Astrocyte of the hippocampus (primary cell): ENCODE measurements at regions not wholly inside any gene's neighbourhood (a gene's known extent, or its start where the extent isn't known, plus 50 kb on each side); places are given as distances from the start of the nearest gene placed in this dataset.
"Not testable (repeated sequence)": the region's sequence is repeated elsewhere in the genome, so short reads cannot be mapped to it uniquely, and the experiment has no call there.

Experiments
- DNase-seq: peaks from one replicate; pipeline ENCODE4 v3.0.0; 2011; ENCODE audit warnings: low read depth, low spot score

DNA sequence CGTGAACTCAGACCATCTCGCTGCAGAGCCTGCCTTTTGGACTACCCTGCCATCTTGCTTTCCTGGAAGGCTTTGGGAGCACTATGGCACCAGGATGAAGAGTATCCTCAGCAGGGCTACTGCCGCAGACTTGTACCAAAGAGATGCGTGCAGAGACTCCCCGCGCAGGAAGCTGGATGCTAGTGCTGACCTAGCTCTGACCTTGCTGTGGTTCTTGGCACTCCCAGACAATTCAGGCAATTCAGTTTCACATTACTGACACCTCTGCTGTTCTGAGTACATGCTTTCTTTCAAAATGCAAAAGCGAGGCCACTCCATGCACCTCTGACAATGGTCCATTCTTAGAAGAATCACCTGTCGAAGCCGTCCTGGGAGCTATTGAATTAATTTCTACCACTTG, 251.5 kb upstream of the MEX3C start:
- DNase-seq: no peak

GRCh38 chr18:51453594-51453993, 256.1 kb upstream of the MEX3C start:
- no peak for DNase-seq

DNA sequence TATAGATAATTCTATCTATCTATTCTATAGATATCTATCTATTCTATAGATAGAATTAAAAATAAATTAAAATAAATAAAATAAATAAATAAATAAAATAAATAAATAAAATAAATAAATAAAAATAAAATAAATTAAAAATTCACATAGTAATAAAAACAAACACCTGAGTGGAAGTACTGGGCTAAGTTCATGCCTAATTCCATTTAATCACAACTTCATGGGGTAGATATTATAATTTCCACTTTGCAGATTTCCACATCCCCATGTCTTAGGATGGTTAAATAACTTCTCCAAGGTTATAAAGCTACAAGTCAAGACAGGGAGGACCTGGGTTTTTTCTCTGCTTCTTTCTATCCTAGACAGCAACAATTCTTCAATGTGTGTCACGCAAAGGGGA, 261.4 kb upstream of the MEX3C start:
- no peak for DNase-seq

- DNase-seq: peak; percentile 72
These were observed 264.5 kb upstream of the MEX3C start for GRCh38 chr18:51461956-51462355.

- DNase-seq: no peak
These were observed 266.1 kb upstream of the MEX3C start for GRCh38 chr18:51463483-51464136.

DNA sequence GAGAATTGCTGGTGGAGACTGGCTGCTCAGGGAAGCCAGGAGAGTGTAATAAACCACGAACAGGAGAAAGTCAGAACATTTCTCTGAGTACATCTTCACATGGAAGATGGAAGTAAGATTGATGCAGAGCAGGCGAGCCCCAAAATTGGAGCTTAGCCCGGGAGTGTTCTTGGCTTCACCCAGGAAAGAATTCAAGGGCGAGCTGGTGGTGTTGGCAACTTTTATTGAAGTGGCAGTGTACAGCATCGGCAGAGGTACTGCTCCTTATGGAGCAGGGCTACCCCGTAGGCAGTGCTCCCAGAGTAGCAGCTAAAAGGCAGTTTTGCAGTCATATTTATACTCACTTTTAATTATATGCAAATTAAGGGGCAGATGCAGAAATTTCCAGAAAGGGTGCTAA, 281.4 kb upstream of the MEX3C start:
- DNase-seq: no peak

- DNase-seq: no peak
These were observed 282.3 kb upstream of the MEX3C start for GRCh38 chr18:51479736-51480135.

- no peak for DNase-seq
These were observed 283.2 kb upstream of the MEX3C start for GRCh38 chr18:51480407-51481261.

DNA sequence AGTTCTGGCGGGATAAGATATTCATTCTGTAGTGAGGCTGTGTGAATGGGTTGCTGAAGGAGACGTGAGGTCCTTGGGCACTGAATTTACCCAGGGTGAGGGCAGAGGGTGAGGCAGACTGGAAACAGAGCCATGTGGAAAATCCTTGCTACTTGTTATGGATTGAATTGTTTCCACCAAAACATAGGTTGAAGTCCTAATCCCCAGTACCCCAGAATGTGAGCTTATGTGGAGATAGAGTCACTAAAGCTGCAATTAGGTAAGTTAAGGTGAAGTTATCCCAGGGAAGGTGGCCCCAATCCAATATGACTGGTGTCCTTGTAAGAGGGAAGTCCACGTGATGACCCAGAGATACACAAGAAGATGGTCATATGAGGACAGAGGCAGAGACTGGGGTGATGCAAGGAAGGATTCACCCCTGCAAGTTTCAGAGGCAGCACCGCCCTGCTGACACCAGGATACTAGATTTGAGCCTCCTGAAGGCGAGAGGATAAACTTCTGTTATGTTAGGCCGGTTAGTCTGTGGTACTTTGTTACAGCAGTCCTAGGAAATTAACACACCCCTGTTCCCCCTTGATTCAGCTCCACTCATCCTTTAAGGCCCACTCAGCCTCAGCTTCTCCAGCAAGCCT, 289.4 kb upstream of the MEX3C start:
- DNase-seq: no peak

DNA sequence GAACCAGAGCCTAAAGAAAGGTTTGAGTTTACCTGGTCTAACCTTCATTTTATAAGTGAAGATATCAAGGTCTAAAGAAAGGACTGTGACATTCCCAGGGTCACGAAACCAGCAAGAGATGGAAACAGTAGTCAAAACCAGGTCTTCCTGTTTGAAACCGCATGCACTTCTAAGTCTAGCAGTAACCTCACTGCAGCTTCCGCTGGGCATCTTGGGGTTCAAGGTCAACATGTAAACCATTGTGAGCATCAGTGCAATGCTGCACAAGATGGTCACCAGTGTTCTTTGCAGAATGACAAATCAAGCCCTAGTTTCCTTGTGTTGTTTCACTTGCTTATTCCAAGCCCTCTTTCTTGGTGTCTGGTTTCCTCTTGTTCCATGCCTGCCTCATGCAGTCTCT, 292.9 kb upstream of the MEX3C start:
- DNase-seq: no peak

GRCh38 chr18:51490860-51491259, 293.4 kb upstream of the MEX3C start:
- no peak for DNase-seq

DNA sequence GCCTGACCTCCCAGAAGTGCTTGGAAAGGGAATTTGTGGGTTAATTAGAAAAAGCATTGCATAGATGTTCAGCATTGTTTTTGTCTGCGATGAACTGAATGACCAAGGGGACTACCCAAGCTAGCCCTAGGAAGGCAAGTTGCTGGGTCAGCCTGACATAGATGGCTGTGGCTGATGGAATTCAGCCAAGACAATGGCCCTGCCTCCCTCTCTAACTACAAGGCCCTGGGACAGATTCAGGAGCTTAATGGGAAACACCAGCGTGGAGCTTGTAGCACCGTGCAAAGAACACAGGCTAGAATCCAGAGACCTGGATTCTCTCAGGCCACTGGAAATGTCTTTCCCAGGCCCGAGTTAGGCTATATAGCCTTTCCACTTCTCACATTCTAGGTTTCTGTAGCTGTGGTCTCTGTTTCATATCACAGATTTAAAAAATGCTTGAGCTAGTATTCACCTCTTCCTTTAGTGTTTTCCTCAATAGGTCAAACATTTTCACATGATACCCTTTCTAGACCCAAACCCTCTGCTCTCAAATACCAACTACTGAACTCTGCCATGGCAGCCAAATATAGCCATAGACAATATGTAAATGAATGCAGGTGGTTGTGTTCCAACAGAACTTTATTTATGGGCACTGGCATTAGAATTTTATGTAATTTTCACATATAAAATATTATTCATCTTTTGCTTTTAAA, 294.3 kb upstream of the MEX3C start:
- no peak for DNase-seq

DNA sequence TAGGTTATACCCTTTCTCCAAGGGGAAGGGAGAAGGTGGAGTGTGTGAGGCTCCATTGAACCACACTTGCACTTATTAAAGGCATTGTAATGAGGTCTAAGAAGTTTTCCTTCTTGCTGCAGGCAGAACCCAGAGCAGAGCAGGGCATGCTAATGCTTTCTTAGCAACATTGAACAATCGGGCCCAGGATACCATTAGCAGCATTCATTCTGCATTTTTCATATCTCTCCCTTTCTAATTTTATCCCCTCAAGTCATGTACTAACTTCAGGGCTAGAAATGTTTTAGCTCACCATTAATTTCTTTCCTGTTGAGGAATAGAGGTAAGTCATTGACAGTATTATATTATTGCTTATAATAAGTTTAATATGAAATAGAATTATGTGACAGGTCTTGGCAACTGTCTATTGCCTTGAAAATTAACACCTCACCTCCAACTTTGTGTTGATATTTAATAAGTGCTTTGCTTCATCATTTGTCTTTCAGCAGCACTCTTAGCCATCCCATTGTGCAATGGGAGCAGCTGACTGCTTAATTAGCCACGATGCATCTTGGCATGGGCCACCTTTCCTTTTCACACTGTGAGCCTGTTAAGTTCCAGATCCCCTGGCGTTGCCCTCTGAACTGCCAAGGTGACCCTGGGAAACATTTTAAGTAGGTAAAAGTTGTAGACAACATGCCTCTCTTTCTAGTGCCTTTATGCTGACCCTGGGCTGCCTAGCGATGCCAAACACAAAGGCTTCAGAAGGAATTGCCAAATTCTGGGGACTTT, 300.8 kb upstream of the MEX3C start:
- no peak for DNase-seq

DNA sequence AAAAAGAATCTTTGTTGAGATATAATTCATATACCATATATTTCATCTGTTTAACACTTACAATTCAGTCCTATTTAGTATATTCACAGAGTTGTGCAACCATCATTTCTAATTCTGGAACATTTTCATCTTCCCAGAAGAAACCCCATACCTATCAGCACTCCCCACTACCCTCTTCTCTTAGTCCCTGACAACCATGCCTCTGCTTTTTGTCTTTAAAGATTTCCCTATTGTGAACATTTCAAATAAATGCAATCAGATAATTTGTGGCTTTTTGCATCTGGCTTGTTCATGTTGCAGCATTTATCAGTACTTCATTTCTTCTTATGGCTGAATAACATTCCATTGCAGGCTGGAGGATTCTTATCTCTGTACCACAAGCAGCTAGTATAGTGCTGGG, 305.9 kb upstream of the MEX3C start:
- no peak for DNase-seq

GRCh38 chr18:51506811-51507210, 309.3 kb upstream of the MEX3C start:
- no peak for DNase-seq

DNA sequence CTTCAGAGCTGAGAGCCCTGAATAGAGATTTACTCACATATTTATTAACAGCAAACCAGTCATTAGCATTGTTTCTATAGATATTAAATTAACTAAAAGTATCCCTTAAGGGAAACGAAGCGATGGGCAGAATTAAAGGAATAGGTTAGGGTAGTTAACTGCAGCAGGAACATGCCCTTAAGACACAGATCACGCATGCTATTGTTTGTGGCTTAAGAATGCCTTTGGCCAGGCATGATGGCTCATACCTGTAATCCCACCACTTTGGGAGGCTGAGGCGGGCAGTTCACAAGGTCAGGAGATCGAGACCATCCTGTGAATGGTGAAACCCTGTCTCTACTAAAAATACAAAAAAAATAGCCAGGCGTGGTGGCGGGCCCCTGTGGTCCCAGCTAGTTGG, 310.9 kb upstream of the MEX3C start:
- not testable (repeated sequence) for DNase-seq

GRCh38 chr18:51510020-51510419, 312.5 kb upstream of the MEX3C start:
- no peak for DNase-seq

- peak; percentile 1 for DNase-seq
These were observed 316.0 kb upstream of the MEX3C start for GRCh38 chr18:51513517-51513916.

DNA sequence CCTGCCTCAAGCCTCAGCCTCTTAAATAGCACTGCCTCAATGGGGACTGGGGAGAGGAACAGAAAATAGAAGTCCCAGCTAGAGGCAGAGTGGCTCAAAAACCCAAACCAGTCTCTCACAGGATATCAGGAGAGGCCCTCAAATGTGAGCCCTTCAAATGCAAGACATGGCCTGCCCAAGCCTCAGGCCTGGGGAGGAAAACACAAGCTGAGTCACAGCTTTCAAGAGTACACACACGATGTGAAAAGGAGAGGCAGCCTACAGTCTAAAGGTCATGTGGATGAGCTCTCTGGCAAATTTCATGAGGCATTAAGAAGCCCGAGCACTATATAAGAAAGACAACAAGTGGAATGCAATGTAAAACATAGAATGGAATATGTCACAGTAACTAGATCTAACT, 316.6 kb upstream of the MEX3C start:
- DNase-seq: no peak

DNA sequence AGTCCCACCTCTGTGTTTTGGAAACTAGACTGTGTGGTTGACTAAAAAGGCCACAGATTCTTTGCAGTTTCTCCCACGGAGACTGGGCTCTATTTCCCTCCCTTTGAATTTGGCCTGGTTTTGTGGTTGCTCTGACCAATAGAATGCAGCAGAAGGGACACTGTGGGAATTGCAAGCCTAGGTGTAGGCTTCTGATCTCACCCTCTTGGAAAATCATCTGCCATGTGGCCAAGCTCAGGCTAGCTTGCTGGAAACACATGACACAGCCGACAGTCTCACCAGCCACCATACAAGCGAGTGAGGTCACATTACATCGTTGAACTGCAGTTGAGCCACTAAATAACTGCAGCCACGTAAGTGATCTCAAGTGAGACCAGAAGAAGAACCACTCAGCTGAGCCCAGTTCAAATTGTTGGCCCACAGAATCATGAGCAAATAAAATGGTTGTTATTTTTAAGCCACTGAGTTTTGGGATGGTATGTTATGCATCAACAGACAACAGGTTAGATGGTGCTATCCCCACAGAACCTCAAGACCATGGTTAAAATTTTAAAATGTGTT, 319.1 kb upstream of the MEX3C start:
- peak; percentile 0 for DNase-seq

DNA sequence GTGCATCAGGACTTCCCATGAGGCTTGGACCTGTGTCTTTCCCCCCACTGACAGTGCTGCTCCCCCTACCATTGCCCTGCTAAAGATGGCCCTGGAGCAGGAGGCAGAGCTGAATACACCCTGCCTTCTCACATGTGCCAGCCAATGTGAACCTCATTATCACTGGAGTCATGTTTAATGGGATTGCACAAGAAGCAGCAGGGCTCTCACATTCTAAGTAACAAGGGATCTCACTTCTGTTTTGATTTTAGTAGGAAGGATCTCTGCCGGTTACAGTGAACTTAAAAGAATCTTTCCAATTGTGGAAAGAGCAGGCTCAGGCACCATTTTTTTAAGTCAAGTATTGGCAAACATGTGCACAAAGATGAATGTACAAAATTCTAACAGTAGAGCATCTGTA, 322.1 kb upstream of the MEX3C start:
- DNase-seq: no peak
